ENCODE measurements at regions not wholly inside any gene's neighbourhood (a gene's known extent, or its start where the extent isn't known, plus 50 kb on each side); places are given as distances from the start of the nearest gene placed in this dataset.

DNA sequence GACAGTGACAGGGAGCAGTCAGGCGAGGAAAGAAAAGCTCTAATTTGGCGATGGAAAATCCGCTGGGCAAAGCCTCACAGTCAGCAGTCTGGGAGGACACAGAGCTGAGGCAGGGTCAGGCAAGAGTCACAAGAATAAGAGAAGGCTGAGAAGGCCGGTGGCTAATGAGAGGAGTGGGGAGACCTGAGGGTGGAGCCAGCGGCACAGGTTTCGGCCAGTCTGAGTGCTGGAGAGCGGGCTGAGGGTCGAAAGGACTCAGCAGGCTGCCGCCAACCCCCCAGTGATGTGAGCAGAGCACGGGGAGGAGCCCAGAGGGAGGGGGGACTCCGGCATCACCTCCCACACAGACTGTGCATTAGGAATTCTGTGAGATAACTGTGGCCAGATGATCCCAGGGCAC, 500.6 kb upstream of the MYT1L start:
- Histone ChIP-seq H3K79me2 (ENCODE audit: insufficient read depth, low read length) (no peaks in the 10 kb centered on the region), H3K27ac (ENCODE audit: low read depth, low read length) (no peak overlapping the region)

DNA sequence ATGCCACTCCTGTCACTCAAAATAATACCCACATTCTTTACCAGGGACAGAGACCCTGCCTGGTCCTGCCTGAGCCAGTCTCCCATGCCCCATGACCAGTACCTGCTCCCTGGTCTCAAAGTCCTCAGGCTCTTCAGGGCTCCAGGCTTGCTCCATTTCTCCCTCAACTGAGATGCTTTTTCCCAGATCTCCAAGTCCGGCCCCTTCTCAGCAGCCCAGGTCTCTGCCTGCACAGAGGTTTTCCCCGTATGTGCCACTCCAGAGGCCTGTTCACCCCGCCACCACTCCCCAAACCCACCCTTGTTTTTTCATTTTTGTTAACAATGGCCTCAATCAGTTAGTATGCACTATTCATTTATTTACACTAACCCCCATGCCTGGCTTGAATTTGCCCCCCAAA, 499.5 kb upstream of the MYT1L start:
- no peaks in the 10 kb centered on the region for H3K9me3 ChIP-seq (ENCODE audit: insufficient read depth, low read length)
- H3K9me2 ChIP-seq (replicated peaks; ENCODE audit: insufficient read depth, low read length), result no peaks in the 10 kb centered on the region
- H3K9ac ChIP-seq (ENCODE audit: low read length), result no peak overlapping the region

More for the DNA sequence above, 500.6 kb upstream of the MYT1L start:
- H2AFZ ChIP-seq (ENCODE audit: low read depth, low read length, severe bottlenecking), result no peak overlapping the region
- H3F3A ChIP-seq (ENCODE audit: insufficient read depth), result no peaks in the 10 kb centered on the region
- no peaks in the 10 kb centered on the region for H3K27me3 ChIP-seq (ENCODE audit: low read length)
- H3K4me2 ChIP-seq (ENCODE audit: low read depth, low read length, poor library complexity, severe bottlenecking), result no peak overlapping the region
- no peaks in the 10 kb centered on the region for H4K20me1 ChIP-seq (ENCODE audit: low read depth, low read length)
- no peaks in the 10 kb centered on the region for H3K9me2 ChIP-seq (replicated peaks; ENCODE audit: insufficient read depth, low read length)
- H3K4me3 ChIP-seq (ENCODE audit: insufficient read depth, low read length, poor library complexity, severe bottlenecking), result no peak overlapping the region
- H3K36me3 ChIP-seq (ENCODE audit: low read length), result no peaks in the 10 kb centered on the region
- no peak overlapping the region for H3K9ac ChIP-seq (ENCODE audit: low read length)
- no peaks in the 10 kb centered on the region for H3K9me3 ChIP-seq (ENCODE audit: insufficient read depth, low read length)
- TF ChIP-seq, protein P1, sequence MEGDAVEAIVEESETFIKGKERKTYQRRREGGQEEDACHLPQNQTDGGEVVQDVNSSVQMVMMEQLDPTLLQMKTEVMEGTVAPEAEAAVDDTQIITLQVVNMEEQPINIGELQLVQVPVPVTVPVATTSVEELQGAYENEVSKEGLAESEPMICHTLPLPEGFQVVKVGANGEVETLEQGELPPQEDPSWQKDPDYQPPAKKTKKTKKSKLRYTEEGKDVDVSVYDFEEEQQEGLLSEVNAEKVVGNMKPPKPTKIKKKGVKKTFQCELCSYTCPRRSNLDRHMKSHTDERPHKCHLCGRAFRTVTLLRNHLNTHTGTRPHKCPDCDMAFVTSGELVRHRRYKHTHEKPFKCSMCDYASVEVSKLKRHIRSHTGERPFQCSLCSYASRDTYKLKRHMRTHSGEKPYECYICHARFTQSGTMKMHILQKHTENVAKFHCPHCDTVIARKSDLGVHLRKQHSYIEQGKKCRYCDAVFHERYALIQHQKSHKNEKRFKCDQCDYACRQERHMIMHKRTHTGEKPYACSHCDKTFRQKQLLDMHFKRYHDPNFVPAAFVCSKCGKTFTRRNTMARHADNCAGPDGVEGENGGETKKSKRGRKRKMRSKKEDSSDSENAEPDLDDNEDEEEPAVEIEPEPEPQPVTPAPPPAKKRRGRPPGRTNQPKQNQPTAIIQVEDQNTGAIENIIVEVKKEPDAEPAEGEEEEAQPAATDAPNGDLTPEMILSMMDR (IDR thresholded peaks at IDR 0.05; ENCODE audit: insufficient read depth, low read length, poor library complexity, severe bottlenecking), result no peak
- TF ChIP-seq EZH2phosphoT487 (conservative IDR thresholded peaks at IDR 0.05; ENCODE audit: low read length), result no peak

DNA sequence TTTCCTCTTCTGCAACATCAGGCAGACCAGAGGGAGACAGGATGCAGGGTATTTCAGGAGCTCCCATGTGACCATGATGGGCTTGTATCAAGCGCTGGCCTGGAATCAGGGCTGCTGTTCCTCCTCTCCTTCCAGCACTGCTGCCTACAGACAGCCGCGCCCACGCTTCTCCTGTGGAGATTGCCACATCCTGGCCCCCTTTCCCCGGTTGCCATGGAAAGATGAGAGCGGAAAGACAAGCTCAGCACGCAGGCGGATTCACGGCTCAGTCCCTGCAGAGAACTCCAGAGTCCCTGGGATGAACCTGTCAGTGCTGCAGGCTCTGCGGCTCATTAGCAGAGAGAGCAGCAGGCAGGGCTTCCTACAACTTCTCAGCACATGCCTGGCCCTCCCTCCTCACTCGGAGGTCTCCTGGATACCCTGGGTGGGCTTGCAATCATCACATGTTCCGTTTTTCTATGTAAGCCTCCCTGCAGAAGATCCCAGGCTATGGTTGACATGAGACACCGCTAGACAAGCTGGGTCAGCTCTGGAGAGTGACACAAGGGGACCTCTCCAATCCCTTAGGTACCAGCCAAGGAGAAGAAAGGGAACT, 497.8 kb upstream of the MYT1L start:
- H3K79me2 ChIP-seq (ENCODE audit: insufficient read depth, low read length), result no peaks in the 10 kb centered on the region
- no peak overlapping the region for H2AFZ ChIP-seq (ENCODE audit: low read depth, low read length, severe bottlenecking)
- H3K27me3 ChIP-seq (ENCODE audit: low read length), result no peaks in the 10 kb centered on the region
- H3K9me3 ChIP-seq (ENCODE audit: insufficient read depth, low read length), result no peaks in the 10 kb centered on the region
- no peak overlapping the region for H3K4me2 ChIP-seq (ENCODE audit: low read depth, low read length, poor library complexity, severe bottlenecking)
- no peak overlapping the region for H3K9ac ChIP-seq (ENCODE audit: low read length)
- H3K9me2 ChIP-seq (replicated peaks; ENCODE audit: insufficient read depth, low read length), result no peaks in the 10 kb centered on the region
- no peaks in the 10 kb centered on the region for H3K36me3 ChIP-seq (ENCODE audit: low read length)
- H3K4me3 ChIP-seq (ENCODE audit: insufficient read depth, low read length, poor library complexity, severe bottlenecking), result no peak overlapping the region
- no peaks in the 10 kb centered on the region for H3F3A ChIP-seq (ENCODE audit: insufficient read depth)
- TF ChIP-seq, protein P1 (IDR thresholded peaks at IDR 0.05; ENCODE audit: insufficient read depth, low read length, poor library complexity, severe bottlenecking), result no peak
- no peak for TF ChIP-seq EZH2phosphoT487 (conservative IDR thresholded peaks at IDR 0.05; ENCODE audit: low read length)
- H4K20me1 ChIP-seq (ENCODE audit: low read depth, low read length), result no peaks in the 10 kb centered on the region
- H3K27ac ChIP-seq (ENCODE audit: low read depth, low read length), result no peak overlapping the region

More for the DNA sequence above, 499.5 kb upstream of the MYT1L start:
- no peak overlapping the region for H3K27ac ChIP-seq (ENCODE audit: low read depth, low read length)
- no peaks in the 10 kb centered on the region for H3K79me2 ChIP-seq (ENCODE audit: insufficient read depth, low read length)
- H4K20me1 ChIP-seq (ENCODE audit: low read depth, low read length), result no peaks in the 10 kb centered on the region
- H3K36me3 ChIP-seq (ENCODE audit: low read length), result no peaks in the 10 kb centered on the region
- TF ChIP-seq, protein P1 (IDR thresholded peaks at IDR 0.05; ENCODE audit: insufficient read depth, low read length, poor library complexity, severe bottlenecking), result no peak
- no peak for TF ChIP-seq EZH2phosphoT487 (conservative IDR thresholded peaks at IDR 0.05; ENCODE audit: low read length)
- no peaks in the 10 kb centered on the region for H3K27me3 ChIP-seq (ENCODE audit: low read length)
- no peaks in the 10 kb centered on the region for H3F3A ChIP-seq (ENCODE audit: insufficient read depth)
- no peak overlapping the region for H3K4me3 ChIP-seq (ENCODE audit: insufficient read depth, low read length, poor library complexity, severe bottlenecking)
- no peak overlapping the region for H2AFZ ChIP-seq (ENCODE audit: low read depth, low read length, severe bottlenecking)
- H3K4me2 ChIP-seq (ENCODE audit: low read depth, low read length, poor library complexity, severe bottlenecking), result no peak overlapping the region

All from SU-DHL-6 (cell line).